SU-DHL-6 (cell line): ENCODE measurements at regions not wholly inside any gene's neighbourhood (a gene's known extent, or its start where the extent isn't known, plus 50 kb on each side); places are given as distances from the start of the nearest gene placed in this dataset.

Experiments used
- EZH2phosphoT487 ChIP-seq: fragments of 200-600 bp; sonication (generic), shearing (Covaris generic); conservative IDR thresholded peaks from 2 replicates; pipeline ENCODE4 v1.6.1; 2018; ENCODE audit warnings: mild to moderate bottlenecking, antibody characterized with exemption, low read length, moderate library complexity, mixed read lengths
- TF ChIP-seq, protein P1 (sequence below): fragments of 200-600 bp; sonication (generic); IDR thresholded peaks from one replicate; pipeline ENCODE4 v1.5.1; 2017; ENCODE audit warnings: antibody characterized with exemption, mild to moderate bottlenecking, low read length, moderate library complexity; ENCODE audit not compliant: insufficient read depth, poor library complexity, severe bottlenecking

DNA sequence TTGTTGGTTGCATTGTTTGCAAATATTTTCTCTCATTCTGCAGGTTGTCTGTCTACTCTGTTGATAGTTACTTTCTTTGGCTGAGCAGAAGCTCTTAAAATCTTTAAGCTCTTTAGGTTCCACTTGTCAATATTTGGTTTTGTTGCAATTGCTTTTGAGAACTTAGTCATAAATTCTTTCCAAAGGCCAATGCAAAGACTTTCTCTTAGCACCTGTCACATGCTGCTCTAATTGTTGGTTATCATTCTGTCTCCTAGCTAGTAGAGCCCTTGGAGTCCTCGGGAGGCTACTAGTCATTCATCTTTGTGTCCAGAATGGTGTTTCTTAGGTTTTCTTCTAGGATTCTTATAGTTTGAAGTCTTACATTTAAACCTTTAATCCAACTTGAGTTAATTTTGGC lies 312.7 kb upstream of the PROX1 start:
- TF ChIP-seq, protein P1, sequence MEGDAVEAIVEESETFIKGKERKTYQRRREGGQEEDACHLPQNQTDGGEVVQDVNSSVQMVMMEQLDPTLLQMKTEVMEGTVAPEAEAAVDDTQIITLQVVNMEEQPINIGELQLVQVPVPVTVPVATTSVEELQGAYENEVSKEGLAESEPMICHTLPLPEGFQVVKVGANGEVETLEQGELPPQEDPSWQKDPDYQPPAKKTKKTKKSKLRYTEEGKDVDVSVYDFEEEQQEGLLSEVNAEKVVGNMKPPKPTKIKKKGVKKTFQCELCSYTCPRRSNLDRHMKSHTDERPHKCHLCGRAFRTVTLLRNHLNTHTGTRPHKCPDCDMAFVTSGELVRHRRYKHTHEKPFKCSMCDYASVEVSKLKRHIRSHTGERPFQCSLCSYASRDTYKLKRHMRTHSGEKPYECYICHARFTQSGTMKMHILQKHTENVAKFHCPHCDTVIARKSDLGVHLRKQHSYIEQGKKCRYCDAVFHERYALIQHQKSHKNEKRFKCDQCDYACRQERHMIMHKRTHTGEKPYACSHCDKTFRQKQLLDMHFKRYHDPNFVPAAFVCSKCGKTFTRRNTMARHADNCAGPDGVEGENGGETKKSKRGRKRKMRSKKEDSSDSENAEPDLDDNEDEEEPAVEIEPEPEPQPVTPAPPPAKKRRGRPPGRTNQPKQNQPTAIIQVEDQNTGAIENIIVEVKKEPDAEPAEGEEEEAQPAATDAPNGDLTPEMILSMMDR, result no peak
- TF ChIP-seq EZH2phosphoT487, result no peak
